ENCODE measurements at regions not wholly inside any gene's neighbourhood (a gene's known extent, or its start where the extent isn't known, plus 50 kb on each side); places are given as distances from the start of the nearest gene placed in this dataset.

DNA sequence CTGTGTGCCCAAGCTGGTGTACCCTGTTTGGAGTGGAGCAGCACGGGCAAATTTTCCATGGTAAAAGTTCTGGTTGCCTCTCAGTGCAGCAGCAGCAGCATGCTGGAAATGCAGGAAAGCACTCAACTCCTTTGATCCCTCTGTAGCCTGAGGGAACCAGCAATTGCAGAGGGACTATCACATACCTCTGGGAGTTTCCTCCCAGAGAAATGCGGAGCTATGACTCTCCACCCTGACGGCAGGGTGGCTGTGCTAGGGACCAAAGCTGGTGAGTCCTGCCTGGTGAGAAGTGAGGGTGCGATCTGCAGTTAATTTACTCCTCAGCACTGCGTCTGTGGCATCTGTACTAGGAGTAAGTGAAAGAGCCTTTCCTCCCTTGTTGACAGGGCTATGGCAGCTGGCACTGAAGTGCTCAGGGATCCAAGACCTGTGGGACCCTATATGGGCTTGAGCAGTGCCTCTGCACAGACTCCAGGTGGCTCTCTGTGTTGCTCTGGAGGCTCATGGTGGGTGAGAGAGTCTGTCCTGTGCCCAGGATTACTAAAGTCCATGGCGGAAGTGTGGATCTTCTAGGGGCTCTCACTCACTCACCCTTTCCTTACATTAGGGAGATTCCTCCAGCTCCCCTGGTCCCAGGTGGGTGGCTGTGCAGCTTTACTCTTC is 601.2 kb upstream of the TYRP1 start:
- Histone ChIP-seq H2AFZ (replicated peaks; ENCODE audit: low read length, poor library complexity) (no peak overlapping the region), H3K4ac (ENCODE audit: low read depth, low read length) (no peak overlapping the region), H2BK20ac (ENCODE audit: low read depth, low read length) (no peak overlapping the region), H3K9me1 (ENCODE audit: insufficient read depth, low read length) (no peaks in the 10 kb centered on the region), H2BK120ac (ENCODE audit: low read depth, low read length) (no peak overlapping the region), H3K18ac (ENCODE audit: low read depth, low read length) (no peak overlapping the region), H3K9me3 (ENCODE audit: control insufficient read depth, insufficient read depth, low read length) (peaks cover 19% of the 10 kb centered on the region), H3K23ac (ENCODE audit: low read depth, low read length) (no peak overlapping the region), H3K56ac (ENCODE audit: extremely low read depth, insufficient read depth, low read length) (no peak overlapping the region), H3K4me1 (ENCODE audit: control insufficient read depth, insufficient read depth, low read length) (no peaks in the 10 kb centered on the region), H3K27ac (ENCODE audit: insufficient read depth, low read length) (no peak overlapping the region), H2AK5ac (ENCODE audit: low read depth, low read length) (no peak overlapping the region), H3K4me2 (ENCODE audit: low read depth, low read length) (no peak overlapping the region), H3K79me1 (ENCODE audit: low read depth in 1 of 2, low read length in 2 of 2) (no peaks in the 10 kb centered on the region), H4K20me1 (ENCODE audit: insufficient read depth, low read length) (no peaks in the 10 kb centered on the region), H3K27me3 (ENCODE audit: control insufficient read depth, insufficient read depth, low read length) (no peaks in the 10 kb centered on the region), H4K8ac (ENCODE audit: low read depth in 2 of 2, low read length in 2 of 2) (no peak overlapping the region), H2AK9ac (replicated peaks; ENCODE audit: low read depth, low read length, poor library complexity) (no peak overlapping the region), H2BK15ac (ENCODE audit: low read depth, low read length) (no peak overlapping the region), H4K5ac (ENCODE audit: low read depth, low read length) (no peak overlapping the region), H3K36me3 (ENCODE audit: control insufficient read depth, insufficient read depth, low read length) (no peaks in the 10 kb centered on the region), H3K14ac (replicated peaks; ENCODE audit: low read depth, low read length) (no peak overlapping the region), H3K9ac (ENCODE audit: low read depth, low read length) (no peak overlapping the region), H3K4me3 (ENCODE audit: insufficient read depth, low read depth, low read length) (no peak overlapping the region), H2BK5ac (ENCODE audit: low read depth, low read length, poor library complexity, severe bottlenecking) (no peak overlapping the region), H4K91ac (ENCODE audit: insufficient read depth, low read depth, low read length) (no peak overlapping the region)
- dilution Hi-C loops (cut with HindIII; ENCODE audit: low sequenced_read_pairs, unreplicated experiment): no loop called here
- intact Hi-C loops (cut with micrococcal nuclease): no loop called here
- DNase-seq (no peak), ATAC-seq (ENCODE audit: low read depth) (no peak)
- BruUV-seq (replicated peaks): no TSS peak
- CTCF ChIA-PET: no interaction called here
- in situ Hi-C loops (cut with MboI; ENCODE audit: low sequenced_read_pairs): no loop called here
- POLR2A ChIA-PET (ENCODE audit: unreplicated experiment): no interaction called here
- WGBS, 2 experiments (ENCODE audit: extremely low coverage in 2 of 2, insufficient read length in 1 of 2): no CpG with 5 or more reads among the region's 6 CpGs
- TF ChIP-seq SMC3 (IDR thresholded peaks at IDR 0.05; ENCODE audit: low read depth, low read length): no peak

Data from IMR-90 (cell line).